ENCODE measurements at regions not wholly inside any gene's neighbourhood (a gene's known extent, or its start where the extent isn't known, plus 50 kb on each side); places are given as distances from the start of the nearest gene placed in this dataset.

DNA sequence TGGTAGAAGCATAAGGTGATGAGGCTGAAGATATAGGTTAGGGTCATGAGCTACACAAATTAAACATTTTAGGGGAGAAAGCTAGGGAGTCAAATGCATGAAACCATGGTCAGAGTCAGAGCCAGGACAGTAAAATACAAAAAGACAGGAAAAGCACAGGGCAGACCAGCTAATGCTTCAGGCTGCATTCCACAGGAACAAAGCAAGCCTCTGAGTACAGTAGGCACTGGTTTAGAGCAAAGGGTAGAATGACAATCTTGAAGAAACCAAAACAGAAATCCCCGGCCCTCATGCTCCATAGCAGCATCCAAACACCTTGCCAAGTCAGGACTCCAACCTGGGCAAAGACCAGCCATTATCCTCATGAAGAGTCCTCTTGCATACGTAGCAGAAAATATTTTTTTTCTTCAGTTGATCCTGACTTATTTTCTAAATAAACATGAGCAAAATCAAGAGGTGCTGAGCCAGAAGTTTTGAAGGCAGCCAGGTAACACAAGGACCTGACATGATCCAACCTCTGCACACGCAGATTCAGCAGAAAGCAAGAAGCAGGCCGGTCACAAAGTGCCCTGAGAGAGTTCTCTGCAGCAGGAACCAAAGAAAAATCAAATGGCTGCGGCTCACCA lies 273.1 kb downstream of the TTLL7 start:
- H3K9me3 Mint-ChIP-seq, result no peaks in the 10 kb centered on the region
- H3K4me3 Mint-ChIP-seq, result no peak overlapping the region
- no peaks in the 10 kb centered on the region for H3K4me1 Mint-ChIP-seq (ENCODE audit: low read depth)
- H3K27me3 Mint-ChIP-seq (ENCODE audit: low read depth), result no peaks in the 10 kb centered on the region
- ATAC-seq (no peak), DNase-seq (no peak)
- no peaks in the 10 kb centered on the region for H3K36me3 Mint-ChIP-seq (ENCODE audit: insufficient read depth)

DNA sequence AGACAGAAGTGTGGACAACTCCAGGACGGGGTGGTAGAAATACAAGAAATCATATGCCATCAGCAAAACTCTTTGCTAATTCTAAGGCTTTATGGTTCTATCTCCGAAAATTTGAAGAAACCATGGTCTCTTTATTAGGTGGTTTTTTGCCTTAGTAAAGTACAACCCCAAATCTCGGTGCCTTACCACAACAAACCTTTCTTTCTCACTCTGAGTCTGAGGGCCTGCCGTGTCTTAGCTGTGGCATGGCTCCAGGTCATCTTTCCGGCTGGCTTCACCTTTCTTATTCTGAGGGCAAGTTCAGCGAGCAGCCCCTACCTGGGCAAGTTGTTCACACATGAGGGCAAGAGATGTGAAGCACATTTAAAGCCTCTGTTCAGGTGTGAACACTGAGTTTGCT lies 280.6 kb downstream of the TTLL7 start:
- no peak for DNase-seq
- H3K9me3 Mint-ChIP-seq, result peaks cover 4% of the 10 kb centered on the region
- H3K4me3 Mint-ChIP-seq, result no peak overlapping the region
- no peak for ATAC-seq
- no peaks in the 10 kb centered on the region for H3K27me3 Mint-ChIP-seq (ENCODE audit: low read depth)
- no peaks in the 10 kb centered on the region for H3K36me3 Mint-ChIP-seq (ENCODE audit: insufficient read depth)
- no peaks in the 10 kb centered on the region for H3K4me1 Mint-ChIP-seq (ENCODE audit: low read depth)

DNA sequence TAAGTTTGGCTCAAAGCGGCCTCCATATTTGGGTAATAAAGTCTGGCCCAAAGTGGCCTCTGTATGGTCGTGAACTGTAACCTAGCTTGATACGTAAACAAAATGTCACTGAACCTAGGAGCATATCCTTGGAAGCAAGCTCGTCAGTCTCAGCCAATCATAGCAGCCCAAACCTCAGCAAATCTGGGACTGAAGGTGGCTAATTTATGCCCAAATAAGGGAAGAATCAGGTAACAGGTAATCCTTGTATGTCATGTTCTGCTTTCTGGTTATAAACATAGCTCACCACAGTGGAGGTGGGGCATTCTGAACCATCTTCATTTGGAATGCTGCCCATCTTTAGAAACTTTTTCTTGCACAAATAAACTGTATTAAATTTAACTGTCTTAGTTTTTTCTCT lies 281.1 kb downstream of the TTLL7 start:
- Mint-ChIP-seq H3K9me3 (peaks cover 4% of the 10 kb centered on the region), H3K4me3 (no peak overlapping the region), H3K27me3 (ENCODE audit: low read depth) (no peaks in the 10 kb centered on the region), H3K4me1 (ENCODE audit: low read depth) (no peaks in the 10 kb centered on the region), H3K36me3 (ENCODE audit: insufficient read depth) (no peaks in the 10 kb centered on the region)
- DNase-seq, result no peak
- ATAC-seq, result no peak

DNA sequence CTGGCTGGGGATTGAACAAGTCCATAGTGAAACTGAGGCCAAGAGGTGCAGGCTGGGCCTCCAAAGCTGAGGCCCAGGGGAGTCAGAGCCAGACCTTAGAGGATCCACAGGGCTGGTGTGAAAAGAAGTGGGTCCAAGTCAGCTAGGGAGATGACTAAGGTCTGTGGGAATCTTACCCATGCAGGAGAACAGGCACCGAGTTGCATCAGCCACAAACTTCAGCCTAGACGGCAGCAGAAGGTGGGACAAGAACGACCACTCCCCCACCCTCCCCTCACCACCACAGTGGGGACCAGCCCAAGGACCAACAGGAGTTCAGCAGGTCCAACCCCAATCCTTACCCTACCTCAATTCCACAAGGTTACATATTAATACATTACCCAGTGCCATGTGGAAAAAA lies 282.3 kb downstream of the TTLL7 start:
- Mint-ChIP-seq H3K4me3 (no peak overlapping the region), H3K9me3 (peaks cover 4% of the 10 kb centered on the region), H3K36me3 (ENCODE audit: insufficient read depth) (no peaks in the 10 kb centered on the region), H3K4me1 (ENCODE audit: low read depth) (no peaks in the 10 kb centered on the region), H3K27me3 (ENCODE audit: low read depth) (no peaks in the 10 kb centered on the region)
- DNase-seq (no peak), ATAC-seq (no peak)

DNA sequence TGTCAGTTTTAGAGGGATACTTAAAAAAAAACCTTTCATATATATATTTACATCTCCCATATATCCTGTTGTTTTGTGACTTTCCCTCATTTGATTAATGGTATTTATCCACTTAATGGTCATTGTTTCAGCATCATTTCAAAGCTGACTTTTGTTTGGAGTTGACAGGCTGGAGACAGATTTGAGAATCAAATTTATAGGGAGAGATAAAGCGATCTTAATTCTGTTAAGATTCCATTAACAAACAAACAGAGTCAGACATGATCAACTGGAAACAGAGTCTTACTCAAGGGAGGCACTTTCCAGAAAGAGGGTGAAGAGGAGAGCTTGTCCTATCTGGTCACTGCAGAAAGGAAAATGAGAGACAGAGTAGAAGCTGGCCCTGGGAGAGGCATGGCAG lies 283.4 kb downstream of the TTLL7 start:
- Mint-ChIP-seq H3K4me1 (ENCODE audit: low read depth) (no peaks in the 10 kb centered on the region), H3K27me3 (ENCODE audit: low read depth) (no peaks in the 10 kb centered on the region), H3K4me3 (no peak overlapping the region), H3K36me3 (ENCODE audit: insufficient read depth) (no peaks in the 10 kb centered on the region), H3K9me3 (peaks cover 7% of the 10 kb centered on the region)
- ATAC-seq (no peak), DNase-seq (no peak)

DNA sequence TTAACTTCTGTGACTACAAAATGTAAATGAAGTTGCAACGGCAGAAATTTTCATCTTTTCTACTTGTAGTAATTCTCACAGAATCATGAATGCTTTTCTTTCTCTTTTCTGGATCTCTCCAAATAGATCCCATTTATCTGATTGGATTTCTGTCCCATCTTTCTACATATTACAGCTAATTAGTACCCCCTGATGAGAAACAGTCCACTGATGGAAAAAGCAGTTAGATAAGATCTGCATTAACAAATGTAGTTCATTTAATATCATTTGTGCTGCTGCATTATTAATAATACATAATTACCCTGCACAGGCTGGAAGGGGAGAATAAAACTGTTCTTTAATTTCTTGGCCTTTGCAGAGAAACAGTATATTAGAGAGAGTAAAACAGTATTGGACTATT lies 289.3 kb downstream of the TTLL7 start:
- H3K27me3 Mint-ChIP-seq (ENCODE audit: low read depth), result no peaks in the 10 kb centered on the region
- H3K9me3 Mint-ChIP-seq, result peaks cover 3% of the 10 kb centered on the region
- no peak overlapping the region for H3K4me3 Mint-ChIP-seq
- no peak for DNase-seq
- no peaks in the 10 kb centered on the region for H3K36me3 Mint-ChIP-seq (ENCODE audit: insufficient read depth)
- ATAC-seq, result no peak
- H3K4me1 Mint-ChIP-seq (ENCODE audit: low read depth), result no peaks in the 10 kb centered on the region

DNA sequence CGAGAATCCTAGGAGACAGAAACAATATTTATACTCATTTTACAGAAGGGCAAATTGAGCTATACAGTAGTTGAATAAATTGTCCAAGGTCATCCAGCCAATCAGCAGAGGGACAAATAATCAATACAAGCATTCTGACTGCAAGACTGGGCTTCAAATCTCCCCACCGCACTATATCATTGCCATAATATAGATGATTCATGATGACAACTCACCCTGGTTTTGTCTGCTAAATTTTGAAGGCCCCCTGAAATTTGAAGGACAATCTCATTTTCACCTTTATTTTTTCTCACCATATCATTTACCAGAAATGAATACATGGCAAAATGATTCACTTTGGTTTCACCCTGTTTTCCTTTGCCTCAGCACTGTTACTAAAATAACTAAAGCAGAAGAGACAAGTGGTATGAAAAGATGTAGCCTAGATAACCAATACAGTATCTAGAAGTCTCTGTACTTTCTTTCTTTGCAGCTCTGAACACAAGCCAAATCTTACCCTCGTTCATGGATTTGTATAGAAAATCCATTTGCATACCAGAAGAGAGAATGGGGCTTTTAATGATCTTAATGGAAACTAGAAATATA lies 292.5 kb downstream of the TTLL7 start:
- DNase-seq, result no peak
- Mint-ChIP-seq H3K4me3 (no peak overlapping the region), H3K9me3 (peaks cover 3% of the 10 kb centered on the region), H3K27me3 (ENCODE audit: low read depth) (no peaks in the 10 kb centered on the region), H3K36me3 (ENCODE audit: insufficient read depth) (peaks cover 2% of the 10 kb centered on the region), H3K4me1 (ENCODE audit: low read depth) (peaks cover 6% of the 10 kb centered on the region)
- ATAC-seq, result peak; percentile 59 to 79

DNA sequence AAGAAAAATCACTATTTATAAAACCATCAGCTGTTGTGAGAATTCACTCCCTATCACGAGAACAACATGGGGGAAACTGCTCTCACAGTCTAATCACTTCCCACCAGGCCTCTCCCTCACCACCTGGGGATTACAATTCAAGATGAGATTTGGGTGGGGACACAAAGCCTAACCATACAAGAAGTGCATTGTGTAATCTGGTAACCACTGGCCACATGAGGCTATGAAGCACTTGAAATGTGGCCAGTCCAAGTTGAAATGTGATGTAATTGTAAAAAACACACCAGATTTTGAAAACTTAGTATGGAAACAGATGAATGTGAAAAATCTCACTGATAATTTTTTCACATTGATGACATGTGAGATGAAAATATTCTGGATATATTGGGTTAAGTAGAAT lies 293.8 kb downstream of the TTLL7 start:
- ATAC-seq (no peak), DNase-seq (no peak)
- Mint-ChIP-seq H3K4me3 (no peak overlapping the region), H3K36me3 (ENCODE audit: insufficient read depth) (peaks cover 2% of the 10 kb centered on the region), H3K4me1 (ENCODE audit: low read depth) (peaks cover 8% of the 10 kb centered on the region), H3K9me3 (no peaks in the 10 kb centered on the region), H3K27me3 (ENCODE audit: low read depth) (no peaks in the 10 kb centered on the region)

DNA sequence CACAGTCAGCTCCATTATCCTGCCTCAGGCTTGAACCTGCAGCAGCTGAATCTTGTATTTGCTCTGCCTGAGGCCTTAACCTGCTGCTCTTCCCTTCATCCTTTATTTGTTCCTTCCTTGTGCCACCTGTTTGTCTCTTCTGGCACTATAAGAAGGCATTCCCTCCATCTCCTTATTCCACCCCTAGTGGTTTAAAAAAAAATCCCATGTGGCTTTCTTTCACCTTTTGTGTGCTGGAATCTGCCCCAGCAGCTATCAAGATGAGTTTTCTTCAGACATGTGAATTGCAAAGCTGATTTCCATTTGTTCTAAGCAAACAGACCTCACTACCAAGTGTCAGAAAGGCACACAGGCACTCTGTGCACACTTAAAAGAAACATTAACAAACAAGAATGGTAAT lies 294.6 kb downstream of the TTLL7 start:
- ATAC-seq, result no peak
- peaks cover 8% of the 10 kb centered on the region for H3K4me1 Mint-ChIP-seq (ENCODE audit: low read depth)
- no peaks in the 10 kb centered on the region for H3K27me3 Mint-ChIP-seq (ENCODE audit: low read depth)

DNA sequence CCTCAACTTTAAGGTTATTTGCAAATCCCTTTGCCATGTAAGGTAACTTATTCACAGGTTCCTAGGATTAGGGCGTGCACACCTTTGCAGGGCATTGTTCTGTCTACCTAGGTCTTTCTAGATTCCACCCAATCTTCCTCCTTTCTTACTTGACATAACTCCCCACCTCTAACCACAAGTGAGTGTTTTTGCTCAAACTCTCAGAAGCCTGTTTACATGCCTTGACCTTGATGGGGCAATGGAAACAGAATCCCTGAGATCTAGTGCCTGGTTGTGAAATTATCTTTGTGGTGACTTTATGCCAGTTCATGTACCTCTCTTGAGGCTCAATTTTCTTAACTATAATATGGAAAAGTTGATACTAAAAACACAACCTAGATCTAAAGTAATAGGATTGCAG lies 296.6 kb downstream of the TTLL7 start:
- peaks cover 4% of the 10 kb centered on the region for H3K9me3 Mint-ChIP-seq
- DNase-seq, result no peak
- no peak for ATAC-seq
- H3K4me3 Mint-ChIP-seq, result no peak overlapping the region
- H3K4me1 Mint-ChIP-seq (ENCODE audit: low read depth), result peaks cover 8% of the 10 kb centered on the region
- no peaks in the 10 kb centered on the region for H3K27me3 Mint-ChIP-seq (ENCODE audit: low read depth)
- peaks cover 2% of the 10 kb centered on the region for H3K36me3 Mint-ChIP-seq (ENCODE audit: insufficient read depth)

More for the DNA sequence above, 294.6 kb downstream of the TTLL7 start:
- H3K9me3 Mint-ChIP-seq, result peaks cover 2% of the 10 kb centered on the region
- peaks cover 2% of the 10 kb centered on the region for H3K36me3 Mint-ChIP-seq (ENCODE audit: insufficient read depth)
- DNase-seq, result no peak
- H3K4me3 Mint-ChIP-seq, result no peak overlapping the region

DNA sequence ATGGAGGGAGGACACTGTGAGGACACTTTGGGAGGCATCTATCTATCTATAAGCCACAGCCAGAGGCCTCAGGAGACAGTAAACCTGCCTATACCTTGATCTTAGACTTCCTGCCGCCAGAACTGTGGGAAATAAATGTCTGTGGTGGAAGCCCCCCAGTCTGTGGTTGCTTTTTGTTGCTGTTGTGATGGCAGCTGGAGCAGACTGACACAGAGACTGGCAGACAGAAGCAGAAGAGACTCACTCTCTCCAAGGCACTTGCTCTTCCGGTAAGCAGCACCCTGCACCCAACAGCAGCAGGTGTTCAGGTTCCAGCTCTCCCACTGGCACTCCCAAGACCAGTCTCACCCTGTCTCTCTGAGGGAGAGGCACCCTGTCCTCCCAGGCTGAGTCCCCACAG lies 297.6 kb downstream of the TTLL7 start:
- Mint-ChIP-seq H3K4me3 (no peak overlapping the region), H3K27me3 (ENCODE audit: low read depth) (no peaks in the 10 kb centered on the region), H3K4me1 (ENCODE audit: low read depth) (peaks cover 8% of the 10 kb centered on the region), H3K9me3 (peaks cover 4% of the 10 kb centered on the region), H3K36me3 (ENCODE audit: insufficient read depth) (peaks cover 2% of the 10 kb centered on the region)
- peak in 1 of 2 donors; percentile 41 for ATAC-seq
- no peak for DNase-seq

DNA sequence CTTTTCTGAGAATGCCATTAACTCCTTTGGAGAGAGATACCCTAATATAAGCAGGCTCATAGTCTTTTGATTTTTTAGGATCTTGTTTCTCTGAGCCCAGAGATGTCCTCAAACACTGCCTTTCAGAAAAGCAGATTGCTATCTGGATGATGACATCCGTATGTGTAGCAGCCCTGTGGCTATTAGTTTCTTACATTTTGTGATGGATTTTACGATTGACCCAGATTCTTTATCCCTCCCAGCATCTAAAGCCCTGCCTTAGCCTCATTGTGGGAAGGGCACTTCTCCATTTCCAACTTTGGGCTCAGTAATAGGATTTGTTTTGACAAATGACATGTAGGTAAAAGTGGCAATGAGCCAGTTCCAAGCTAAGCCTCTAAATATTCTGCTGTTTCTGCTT lies 300.3 kb downstream of the TTLL7 start:
- no peak overlapping the region for H3K4me3 Mint-ChIP-seq
- peaks cover 11% of the 10 kb centered on the region for H3K4me1 Mint-ChIP-seq (ENCODE audit: low read depth)
- ATAC-seq, result no peak
- H3K9me3 Mint-ChIP-seq, result peaks cover 4% of the 10 kb centered on the region
- DNase-seq, result no peak
- H3K36me3 Mint-ChIP-seq (ENCODE audit: insufficient read depth), result no peaks in the 10 kb centered on the region
- H3K27me3 Mint-ChIP-seq (ENCODE audit: low read depth), result no peaks in the 10 kb centered on the region

DNA sequence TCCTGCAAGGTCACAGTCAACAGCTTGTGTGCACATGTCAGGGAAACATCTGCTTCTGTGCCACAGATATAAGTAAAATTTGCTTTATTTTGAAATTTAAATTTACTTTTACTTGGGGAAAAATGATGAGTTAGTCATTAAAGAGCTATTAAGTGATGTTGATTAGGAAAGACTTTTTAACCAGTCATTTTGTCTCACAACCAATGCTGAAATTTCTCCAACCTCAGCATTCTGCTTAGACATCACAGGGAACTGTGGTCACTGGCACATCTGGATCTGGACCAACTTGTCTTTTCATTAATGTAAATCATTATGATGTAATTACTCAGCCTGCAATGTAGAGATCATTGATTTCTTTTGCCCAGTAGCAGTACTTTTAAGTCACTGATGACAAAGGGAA lies 301.0 kb downstream of the TTLL7 start:
- H3K36me3 Mint-ChIP-seq (ENCODE audit: insufficient read depth), result no peaks in the 10 kb centered on the region
- no peaks in the 10 kb centered on the region for H3K27me3 Mint-ChIP-seq (ENCODE audit: low read depth)
- H3K4me3 Mint-ChIP-seq, result no peak overlapping the region
- ATAC-seq, result no peak
- peaks cover 4% of the 10 kb centered on the region for H3K9me3 Mint-ChIP-seq
- H3K4me1 Mint-ChIP-seq (ENCODE audit: low read depth), result peaks cover 17% of the 10 kb centered on the region
- DNase-seq, result no peak

DNA sequence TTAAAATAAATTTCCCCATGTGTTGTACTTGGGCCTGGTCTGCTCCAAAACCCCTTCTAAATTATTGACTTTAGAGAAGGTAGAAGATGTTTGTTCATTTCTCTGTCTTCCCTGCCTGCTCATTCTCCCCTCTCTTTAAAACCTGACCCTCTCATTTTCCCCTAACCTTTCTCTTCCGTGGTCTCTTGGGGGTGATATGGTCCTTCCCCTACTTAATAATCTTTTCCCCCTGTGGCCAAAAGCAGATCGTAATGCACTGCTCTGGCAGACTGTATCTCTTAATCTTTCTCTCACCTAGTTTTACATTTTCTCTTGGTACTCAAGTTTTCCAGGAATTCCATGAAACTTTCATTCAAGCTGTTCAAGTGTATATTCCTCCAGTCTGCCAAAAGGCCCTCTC lies 301.7 kb downstream of the TTLL7 start:
- H3K9me3 Mint-ChIP-seq, result peaks cover 4% of the 10 kb centered on the region
- no peaks in the 10 kb centered on the region for H3K27me3 Mint-ChIP-seq (ENCODE audit: low read depth)
- ATAC-seq (no peak), DNase-seq (no peak)
- no peaks in the 10 kb centered on the region for H3K36me3 Mint-ChIP-seq (ENCODE audit: insufficient read depth)
- no peak overlapping the region for H3K4me3 Mint-ChIP-seq
- H3K4me1 Mint-ChIP-seq (ENCODE audit: low read depth), result peaks cover 20% of the 10 kb centered on the region

DNA sequence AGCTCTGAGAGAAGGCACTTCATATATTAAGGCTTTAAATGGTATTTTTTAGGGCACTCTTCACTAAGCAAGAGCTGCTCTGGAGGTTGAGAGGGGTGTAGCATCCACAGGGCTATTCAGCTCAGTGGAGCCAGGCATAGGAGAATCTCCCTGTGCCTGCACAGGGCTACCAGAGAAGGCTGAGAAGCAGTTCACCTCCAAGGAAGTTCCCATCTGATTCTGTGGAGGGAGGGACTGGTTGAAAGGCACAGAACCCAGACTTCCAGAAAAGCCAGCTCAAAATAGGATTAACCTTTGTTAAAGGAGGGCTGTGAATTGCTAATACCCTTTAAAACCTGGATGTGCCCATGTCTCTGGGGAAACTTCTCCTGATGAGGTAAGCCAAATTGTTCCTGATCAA lies 304.5 kb downstream of the TTLL7 start:
- no peaks in the 10 kb centered on the region for H3K27me3 Mint-ChIP-seq (ENCODE audit: low read depth)
- DNase-seq (no peak), ATAC-seq (no peak)
- no peaks in the 10 kb centered on the region for H3K36me3 Mint-ChIP-seq (ENCODE audit: insufficient read depth)
- no peak overlapping the region for H3K4me3 Mint-ChIP-seq
- H3K4me1 Mint-ChIP-seq (ENCODE audit: low read depth), result peaks cover 14% of the 10 kb centered on the region
- H3K9me3 Mint-ChIP-seq, result peaks cover 7% of the 10 kb centered on the region
